A673 (cell line): ENCODE measurements at regions not wholly inside any gene's neighbourhood (a gene's known extent, or its start where the extent isn't known, plus 50 kb on each side); places are given as distances from the start of the nearest gene placed in this dataset.

Source experiments
- BruUV-seq: library from RNA; stranded (reverse); fragments of 400-500 nt; replicated peaks from 2 replicates; lab custom pipeline; 2021; lab: Mats Ljungman, UMichigan
- CTCF ChIA-PET: fragments of 300-600 bp; sonication (Branson Sonifier 250); formaldehyde crosslinking; loops from one replicate; lab custom pipeline; 2022; ENCODE audit warnings: antibody characterized with exemption; lab: Charles Lee
- POLR2A ChIA-PET: fragments of 300-600 bp; sonication (Branson Sonifier 250); formaldehyde crosslinking; loops from one replicate; lab custom pipeline; 2022; ENCODE audit warnings: antibody characterized with exemption; ENCODE audit not compliant: low non-redundant PET; lab: Charles Lee
- DNase-seq: peaks from one replicate; pipeline ENCODE4 v3.0.0-alpha.2; 2015; ENCODE audit warnings: low spot score
- H3K27ac ChIP-seq: fragments of 200-600 bp; sonication (generic); 2 replicates; pipeline ENCODE4 v1.5.1; 2016; ENCODE audit warnings: mixed run types, low read depth, mild to moderate bottlenecking, mixed read lengths, antibody characterized with exemption, low read length; ENCODE audit not compliant: poor library complexity, severe bottlenecking
- H3K27me3 ChIP-seq: fragments of 200-600 bp; sonication (generic); replicated peaks from 2 replicates; pipeline ENCODE4 v1.6.1; 2017; ENCODE audit warnings: mixed run types, low read depth, mild to moderate bottlenecking, mixed read lengths, antibody characterized with exemption, low read length; ENCODE audit not compliant: insufficient read depth, poor library complexity
- H3K36me3 ChIP-seq: fragments of 200-600 bp; sonication (generic); 2 replicates; pipeline ENCODE4 v1.6.1; 2016; ENCODE audit warnings: mixed run types, mild to moderate bottlenecking, mixed read lengths, antibody characterized with exemption, low read length; ENCODE audit not compliant: insufficient read depth, poor library complexity, severe bottlenecking
- H3K4me1 ChIP-seq: fragments of 200-600 bp; sonication (generic); 2 replicates; pipeline ENCODE4 v1.6.1; 2017; ENCODE audit warnings: mixed run types, mild to moderate bottlenecking, mixed read lengths, antibody characterized with exemption, low read length; ENCODE audit not compliant: insufficient read depth, poor library complexity, severe bottlenecking
- H3K4me3 ChIP-seq: fragments of 200-600 bp; sonication (generic); 2 replicates; pipeline ENCODE4 v1.5.1; 2016; ENCODE audit warnings: low read depth, mixed run types, mild to moderate bottlenecking, mixed read lengths, low read length; ENCODE audit not compliant: poor library complexity, severe bottlenecking
- H3K9me3 ChIP-seq: fragments of 200-600 bp; sonication (generic); 2 replicates; pipeline ENCODE4 v1.6.1; 2016; ENCODE audit warnings: mixed run types, low read depth, mild to moderate bottlenecking, mixed read lengths, antibody characterized with exemption, low read length; ENCODE audit not compliant: poor library complexity, severe bottlenecking
- EZH2 ChIP-seq: fragments of 200-600 bp; sonication (generic); IDR thresholded peaks from 2 replicates; pipeline ENCODE4 v1.6.1; 2017; ENCODE audit warnings: borderline replicate concordance, low read depth, mild to moderate bottlenecking, mixed read lengths, antibody characterized with exemption, low read length; ENCODE audit not compliant: poor library complexity, severe bottlenecking
- intact Hi-C: fragments of 100-400 bp; cut with micrococcal nuclease; formaldehyde crosslinking; loops from one replicate; pipeline ENCODE4 v1.10.0; 2022; ENCODE audit not compliant: unreplicated experiment
- TF ChIP-seq, protein P1 (sequence below): fragments of 300-800, 200-600 bp; sonication (generic); conservative IDR thresholded peaks from 2 replicates; pipeline ENCODE4 v1.5.1; 2017; ENCODE audit warnings: low read depth, mild to moderate bottlenecking, antibody characterized with exemption, low read length, moderate library complexity, mixed read lengths

DNA sequence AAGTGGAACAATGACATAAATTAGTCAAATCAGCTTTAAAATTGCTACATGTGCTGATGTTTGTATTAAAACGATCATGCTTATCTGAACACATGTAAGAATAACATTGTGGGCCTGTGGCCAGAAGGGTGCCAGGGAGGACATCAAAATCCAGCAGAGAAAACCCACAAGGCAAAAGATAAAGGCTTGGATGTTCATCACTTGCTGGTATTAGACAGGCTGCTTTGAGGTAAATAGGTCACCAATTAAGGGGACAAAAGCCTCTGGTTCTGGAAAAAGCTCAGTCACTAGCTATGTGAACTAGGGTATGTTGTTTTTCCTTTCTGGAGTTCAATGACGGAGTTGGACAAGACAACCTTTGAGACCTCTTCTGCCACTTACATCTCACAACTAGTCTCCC is 74.4 kb upstream of the TMEM108 start:
- H3K36me3 ChIP-seq = no peaks in the 10 kb centered on the region
- H3K9me3 ChIP-seq = no peaks in the 10 kb centered on the region
- POLR2A ChIA-PET = no interaction called here
- DNase-seq = no peak
- no peak overlapping the region for H3K27ac ChIP-seq
- H3K27me3 ChIP-seq = no peaks in the 10 kb centered on the region
- no peak overlapping the region for H3K4me3 ChIP-seq
- CTCF ChIA-PET = no interaction called here
- H3K4me1 ChIP-seq = no peaks in the 10 kb centered on the region
- intact Hi-C loops = no loop called here
- TF ChIP-seq EZH2 = no peak
- TF ChIP-seq, protein P1, sequence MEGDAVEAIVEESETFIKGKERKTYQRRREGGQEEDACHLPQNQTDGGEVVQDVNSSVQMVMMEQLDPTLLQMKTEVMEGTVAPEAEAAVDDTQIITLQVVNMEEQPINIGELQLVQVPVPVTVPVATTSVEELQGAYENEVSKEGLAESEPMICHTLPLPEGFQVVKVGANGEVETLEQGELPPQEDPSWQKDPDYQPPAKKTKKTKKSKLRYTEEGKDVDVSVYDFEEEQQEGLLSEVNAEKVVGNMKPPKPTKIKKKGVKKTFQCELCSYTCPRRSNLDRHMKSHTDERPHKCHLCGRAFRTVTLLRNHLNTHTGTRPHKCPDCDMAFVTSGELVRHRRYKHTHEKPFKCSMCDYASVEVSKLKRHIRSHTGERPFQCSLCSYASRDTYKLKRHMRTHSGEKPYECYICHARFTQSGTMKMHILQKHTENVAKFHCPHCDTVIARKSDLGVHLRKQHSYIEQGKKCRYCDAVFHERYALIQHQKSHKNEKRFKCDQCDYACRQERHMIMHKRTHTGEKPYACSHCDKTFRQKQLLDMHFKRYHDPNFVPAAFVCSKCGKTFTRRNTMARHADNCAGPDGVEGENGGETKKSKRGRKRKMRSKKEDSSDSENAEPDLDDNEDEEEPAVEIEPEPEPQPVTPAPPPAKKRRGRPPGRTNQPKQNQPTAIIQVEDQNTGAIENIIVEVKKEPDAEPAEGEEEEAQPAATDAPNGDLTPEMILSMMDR = no peak
- BruUV-seq = no TSS peak

DNA sequence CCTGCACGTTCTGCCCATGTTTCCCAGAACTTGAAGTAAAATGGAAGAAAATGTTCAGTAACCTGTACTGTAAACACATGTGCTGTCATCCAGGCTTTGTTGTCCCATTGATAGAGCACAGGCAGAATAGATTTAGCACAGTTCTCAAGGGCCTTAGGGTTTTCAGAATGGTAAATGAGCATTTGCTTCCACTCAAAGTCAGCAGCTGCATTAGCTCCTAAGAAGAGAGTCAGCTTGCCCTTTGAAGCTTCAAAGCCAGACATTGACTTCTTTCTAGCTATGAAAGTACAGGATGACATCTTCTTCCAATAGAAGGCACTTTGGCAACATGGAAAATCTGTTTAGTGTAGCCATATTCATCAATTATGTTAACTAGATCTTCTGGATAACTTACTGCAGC is 76.2 kb upstream of the TMEM108 start:
- intact Hi-C loops = no loop called here
- TF ChIP-seq EZH2 = no peak
- TF ChIP-seq, protein P1 = no peak
- CTCF ChIA-PET = no interaction called here
- Histone ChIP-seq H3K36me3 (no peaks in the 10 kb centered on the region), H3K9me3 (no peaks in the 10 kb centered on the region), H3K4me3 (no peak overlapping the region), H3K27me3 (no peaks in the 10 kb centered on the region), H3K27ac (no peak overlapping the region), H3K4me1 (no peaks in the 10 kb centered on the region)
- no TSS peak for BruUV-seq
- no peak for DNase-seq
- POLR2A ChIA-PET = no interaction called here

DNA sequence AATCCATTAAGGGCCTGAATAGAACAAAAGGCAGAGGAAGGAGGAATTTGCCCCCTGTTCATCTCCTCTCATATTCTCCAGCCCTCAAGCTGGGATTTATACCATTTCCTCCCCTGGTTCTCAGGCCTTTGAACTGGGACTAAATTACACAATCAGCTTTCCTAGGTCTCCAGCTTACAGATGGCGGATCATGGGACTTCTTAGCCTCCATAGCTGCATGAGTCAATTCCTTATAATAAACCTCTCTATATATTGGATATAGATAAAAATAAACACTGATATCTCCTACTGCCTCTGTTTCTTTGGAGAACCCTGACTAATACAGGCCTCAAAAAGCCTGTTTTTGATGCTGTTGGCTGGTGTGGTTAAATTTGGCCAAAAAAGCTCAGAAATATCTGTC is 84.5 kb upstream of the TMEM108 start:
- no peaks in the 10 kb centered on the region for H3K27me3 ChIP-seq
- H3K36me3 ChIP-seq = no peaks in the 10 kb centered on the region
- H3K27ac ChIP-seq = no peak overlapping the region
- H3K9me3 ChIP-seq = no peaks in the 10 kb centered on the region
- intact Hi-C loops = no loop called here
- CTCF ChIA-PET = no interaction called here
- no peak overlapping the region for H3K4me3 ChIP-seq
- no peak for DNase-seq
- H3K4me1 ChIP-seq = no peaks in the 10 kb centered on the region
- BruUV-seq = no TSS peak
- POLR2A ChIA-PET = no interaction called here
- TF ChIP-seq EZH2 = no peak
- TF ChIP-seq, protein P1 = no peak
